GM19099 (cell line): ENCODE measurements at regions not wholly inside any gene's neighbourhood (a gene's known extent, or its start where the extent isn't known, plus 50 kb on each side); places are given as distances from the start of the nearest gene placed in this dataset.

Source experiments
- POLR2A ChIP-seq: IDR thresholded peaks from 3 replicates; pipeline ENCODE4 v1.6.1; 2011; ENCODE audit warnings: low read depth; ENCODE audit not compliant: insufficient read length; ENCODE audit errors: extremely low read depth

DNA sequence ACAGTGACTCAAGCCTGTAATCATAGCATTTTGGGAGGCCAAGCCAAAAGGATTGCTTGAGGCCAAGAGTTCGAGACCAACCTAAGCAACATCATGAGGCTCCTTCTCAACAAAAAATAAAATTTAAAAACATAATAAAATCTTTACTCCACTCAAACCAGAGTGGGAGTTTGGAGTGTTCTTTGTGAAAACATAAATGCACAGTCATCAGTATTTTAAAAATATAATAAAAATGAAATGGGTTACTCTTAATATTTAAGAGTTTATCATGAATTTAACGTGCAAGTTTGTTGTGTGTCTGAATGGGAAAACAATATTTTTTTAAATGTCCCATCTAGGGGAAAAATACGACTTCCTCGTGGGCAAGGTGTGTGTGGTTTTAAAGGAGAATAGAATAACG lies 78.6 kb upstream of the STARD13 start:
- no peak for TF ChIP-seq POLR2A

GRCh38 chr13:33366469-33367062 lies 81.0 kb upstream of the STARD13 start:
- TF ChIP-seq POLR2A = no peak

- no peak for TF ChIP-seq POLR2A
Observed at GRCh38 chr13:33367171-33367895, 81.8 kb upstream of the STARD13 start.

DNA sequence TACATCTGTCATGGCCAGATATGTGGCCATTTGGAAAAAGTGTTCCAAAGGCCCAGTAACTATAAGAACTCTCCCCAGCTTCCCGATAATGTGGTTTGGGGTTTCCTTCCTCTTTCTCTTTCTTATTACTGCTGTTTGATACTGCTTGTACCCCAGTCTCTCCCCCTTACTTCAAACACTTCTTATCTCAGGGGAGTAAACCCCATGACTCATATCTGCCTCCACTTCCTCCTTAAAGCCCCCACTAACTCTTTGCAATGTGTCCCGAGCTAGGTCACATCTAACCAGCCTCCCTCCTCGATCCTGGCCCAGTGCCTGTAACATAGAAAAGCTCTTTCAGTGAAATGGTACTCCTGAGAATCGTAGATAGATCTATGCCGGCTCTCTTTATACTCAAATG lies 82.4 kb upstream of the STARD13 start:
- TF ChIP-seq POLR2A = no peak

- no peak for TF ChIP-seq POLR2A
Observed at GRCh38 chr13:33369073-33369472, 83.5 kb upstream of the STARD13 start.

GRCh38 chr13:33372251-33372919 lies 86.8 kb upstream of the STARD13 start:
- TF ChIP-seq POLR2A = no peak

DNA sequence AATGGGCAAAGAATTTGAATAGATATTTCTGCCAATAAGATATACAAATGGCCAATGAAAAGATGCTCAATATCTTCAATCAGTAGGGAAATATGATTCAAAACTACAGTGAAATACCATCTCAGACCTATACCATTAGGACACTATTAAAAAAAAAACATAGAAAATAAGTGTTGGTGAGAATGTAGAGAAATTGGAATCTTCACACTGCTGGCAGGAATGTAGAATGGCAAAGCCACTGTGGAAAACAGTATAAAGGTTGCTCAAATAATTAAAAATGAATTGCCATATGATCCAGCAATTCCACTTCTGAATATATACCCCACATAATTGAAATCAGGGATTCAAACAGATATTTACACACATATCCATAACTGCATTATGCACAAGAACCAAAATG lies 88.1 kb upstream of the STARD13 start:
- no peak for TF ChIP-seq POLR2A

GRCh38 chr13:33375421-33375820 lies 89.9 kb upstream of the STARD13 start:
- no peak for TF ChIP-seq POLR2A

DNA sequence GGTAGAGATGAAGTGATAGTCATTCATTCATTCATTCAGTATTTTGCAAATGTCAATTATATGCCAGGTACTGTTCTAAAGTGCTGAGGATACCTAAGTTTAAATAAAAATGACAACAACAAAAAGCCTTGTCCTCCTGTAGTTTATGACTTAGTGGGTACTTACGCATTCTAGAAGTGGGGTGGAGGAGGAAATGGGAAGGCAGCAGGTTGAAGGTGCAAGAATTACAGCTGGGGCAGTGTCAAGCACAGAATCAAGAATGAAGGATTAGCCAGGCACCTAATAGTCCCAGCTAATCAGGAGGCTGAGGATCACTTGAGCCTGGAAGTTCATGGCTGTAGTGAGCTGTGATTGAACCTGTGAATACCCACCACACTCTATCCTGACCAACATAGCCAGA lies 90.7 kb upstream of the STARD13 start:
- no peak for TF ChIP-seq POLR2A

GRCh38 chr13:33377411-33377810 lies 91.9 kb upstream of the STARD13 start:
- TF ChIP-seq POLR2A = no peak

DNA sequence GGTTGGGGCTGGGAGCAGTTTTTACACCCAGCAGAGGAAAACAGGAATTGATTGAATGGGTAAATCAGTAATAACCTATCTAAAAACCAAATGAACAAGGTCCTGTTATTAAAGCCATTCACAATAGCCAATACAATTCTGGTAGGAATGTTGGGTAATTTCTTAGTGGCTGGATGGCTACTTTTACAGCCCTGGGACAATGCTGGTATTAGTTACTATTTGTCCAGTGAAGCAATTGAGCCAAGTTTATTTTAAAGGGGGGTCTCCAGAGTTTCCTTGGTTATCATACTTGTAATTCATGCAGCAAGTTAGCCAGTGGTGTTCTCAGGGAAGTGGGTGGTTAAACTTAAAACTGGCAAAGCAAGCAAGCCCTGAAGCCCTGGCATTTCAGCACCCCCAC lies 92.3 kb upstream of the STARD13 start:
- TF ChIP-seq POLR2A = no peak

DNA sequence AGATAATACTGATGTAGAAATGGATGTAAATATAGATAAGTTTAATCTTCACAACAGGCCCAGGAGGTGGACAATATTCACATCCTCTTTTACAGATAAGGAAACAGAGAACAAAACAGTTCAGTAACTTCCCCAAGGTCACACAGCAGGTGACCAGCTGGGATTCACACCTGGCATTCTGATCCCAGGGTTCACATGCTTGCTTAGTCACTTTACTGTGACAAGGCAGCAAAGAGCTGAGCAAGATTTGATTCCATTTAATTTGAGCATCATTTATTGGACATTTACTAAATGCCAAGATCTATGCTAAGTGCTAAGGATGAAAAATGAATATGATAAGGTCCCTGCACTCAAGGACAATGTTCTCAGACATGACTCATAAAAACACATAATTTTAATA lies 94.1 kb upstream of the STARD13 start:
- no peak for TF ChIP-seq POLR2A

- no peak for TF ChIP-seq POLR2A
Observed at GRCh38 chr13:33380487-33381079, 95.0 kb upstream of the STARD13 start.

DNA sequence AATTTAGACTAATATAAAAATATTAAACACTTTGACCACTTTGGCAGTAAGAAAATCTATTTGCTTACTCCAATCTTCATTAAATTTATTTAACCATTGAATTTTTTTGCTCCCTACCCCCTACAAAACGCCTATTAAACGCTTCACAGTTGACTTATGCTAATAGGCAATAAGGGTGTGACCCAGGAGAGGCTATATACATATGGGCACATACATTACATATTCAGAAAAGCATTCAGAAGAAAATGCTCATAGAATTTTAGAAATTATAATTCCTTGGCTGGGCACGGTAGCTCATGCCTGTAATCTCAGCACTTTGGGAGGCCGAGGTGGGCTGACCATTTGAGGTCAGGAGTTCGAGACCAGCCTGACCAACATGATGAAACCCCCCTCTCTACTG lies 95.6 kb upstream of the STARD13 start:
- TF ChIP-seq POLR2A = no peak

- TF ChIP-seq POLR2A = no peak
Observed at GRCh38 chr13:33381906-33382305, 96.4 kb upstream of the STARD13 start.
